SK-N-SH treated with all-trans-retinoic acid at 6 μM for 48 hours (cell line): ENCODE measurements at regions not wholly inside any gene's neighbourhood (a gene's known extent, or its start where the extent isn't known, plus 50 kb on each side); places are given as distances from the start of the nearest gene placed in this dataset.

ENCODE experiments used
- CREB5 ChIP-seq: fragments of 250-450 bp; sonication (Bioruptor Pico); IDR thresholded peaks from 2 replicates; pipeline ENCODE4 v1.5.1; 2020; ENCODE audit warnings: low read depth, mild to moderate bottlenecking, moderate library complexity
- PATZ1 ChIP-seq: fragments of 250-450 bp; sonication (Bioruptor Pico); IDR thresholded peaks from 2 replicates; pipeline ENCODE4 v1.8.0; 2020; ENCODE audit warnings: mild to moderate bottlenecking, moderate library complexity, borderline replicate concordance
- PPARA ChIP-seq: fragments of 250-450 bp; sonication (Bioruptor Pico); IDR thresholded peaks from 2 replicates; pipeline ENCODE4 v1.5.0; 2020; ENCODE audit warnings: mild to moderate bottlenecking, borderline replicate concordance

- TF ChIP-seq CREB5, result no peak
- TF ChIP-seq PATZ1, result no peak
- TF ChIP-seq PPARA (CRISPR knock-in tag), result no peak
Observed at GRCh38 chr14:98103705-98104104, 1168.3 kb downstream of the BCL11B start.
